ENCODE measurements at regions not wholly inside any gene's neighbourhood (a gene's known extent, or its start where the extent isn't known, plus 50 kb on each side); places are given as distances from the start of the nearest gene placed in this dataset.

DNA sequence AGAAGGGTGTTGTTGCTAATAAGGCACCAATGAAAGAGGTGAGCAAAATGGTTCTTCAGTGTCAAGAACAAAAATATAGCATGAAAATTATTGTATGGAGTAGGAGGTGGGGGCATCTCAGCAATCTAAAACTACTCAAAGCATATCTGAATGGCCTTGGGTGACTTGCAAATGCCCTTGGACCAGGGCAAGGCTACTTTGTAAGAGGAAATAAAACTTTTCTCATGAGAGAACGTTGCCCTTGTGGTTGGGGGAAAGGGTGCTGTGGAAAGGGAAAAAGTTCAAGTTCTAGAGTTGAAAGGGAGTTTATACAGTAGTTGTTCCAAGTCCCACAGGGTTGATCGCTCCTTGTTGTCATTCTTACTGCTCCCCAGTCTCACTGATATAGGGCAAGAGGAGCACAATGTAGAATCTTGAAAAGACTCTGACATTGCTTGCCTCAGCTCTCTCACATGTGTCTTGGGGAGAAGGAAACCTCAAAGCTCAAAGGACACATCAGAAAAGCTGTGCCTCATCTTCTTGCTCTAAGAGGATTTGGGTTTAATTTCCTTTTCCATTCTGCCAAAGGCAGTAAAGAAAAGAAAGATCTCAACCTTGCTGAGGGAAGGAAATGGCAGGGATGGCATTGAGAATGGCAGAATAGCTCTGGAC is 270.5 kb downstream of the DUSP6 start:
- no peak overlapping the region for H3K27ac ChIP-seq
- no peak for TF ChIP-seq CTCF (conservative IDR thresholded peaks at IDR 0.05)

- no peak overlapping the region for H3K27ac ChIP-seq
- no peak for TF ChIP-seq CTCF (conservative IDR thresholded peaks at IDR 0.05)
These were observed 271.4 kb downstream of the DUSP6 start for GRCh38 chr12:89080793-89081465.

GRCh38 chr12:89075880-89076540 is 276.3 kb downstream of the DUSP6 start:
- TF ChIP-seq CTCF (conservative IDR thresholded peaks at IDR 0.05) = no peak
- H3K27ac ChIP-seq = no peak overlapping the region

GRCh38 chr12:89073659-89074058 is 278.6 kb downstream of the DUSP6 start:
- H3K27ac ChIP-seq = peak overlapping the region; percentile 19; the same call in 1 of the 2 replicates
- no peak for TF ChIP-seq CTCF (conservative IDR thresholded peaks at IDR 0.05)

GRCh38 chr12:89073027-89073398 is 279.3 kb downstream of the DUSP6 start:
- peak overlapping the region; percentile 19; the same call in 1 of the 2 replicates for H3K27ac ChIP-seq
- no peak for TF ChIP-seq CTCF (conservative IDR thresholded peaks at IDR 0.05)

DNA sequence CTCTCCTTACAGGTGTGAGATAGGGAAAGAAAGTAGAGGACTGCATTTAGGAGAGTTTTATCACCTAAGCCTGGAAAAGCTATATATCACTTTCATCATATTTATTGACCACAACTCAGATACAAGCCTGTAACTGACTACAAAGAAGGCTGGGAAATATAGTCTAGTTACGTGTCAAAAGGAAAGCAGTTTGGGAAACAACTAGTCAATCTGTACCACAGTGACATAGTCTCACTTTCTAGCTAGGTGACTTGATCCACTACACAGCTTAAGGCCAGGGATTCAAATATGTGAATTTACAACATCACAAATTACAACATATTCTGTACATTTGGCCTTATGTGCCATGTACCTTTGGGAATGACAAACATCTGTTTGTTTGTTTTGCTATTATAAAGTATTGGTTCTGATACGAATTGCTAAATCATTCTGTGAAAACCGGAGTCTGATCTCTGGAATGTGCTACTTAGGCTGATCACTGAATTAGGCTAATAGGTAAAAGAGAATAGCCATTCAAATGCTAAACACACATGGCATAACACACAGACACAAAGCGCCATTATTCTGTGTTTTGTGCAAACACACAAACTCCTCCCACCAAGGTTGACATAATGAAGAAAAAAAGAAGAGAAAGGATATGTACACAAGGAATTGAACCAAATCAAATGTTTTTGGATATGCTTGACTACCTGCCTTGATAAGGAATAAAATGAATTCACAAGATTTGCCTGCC is 279.8 kb downstream of the DUSP6 start:
- peak overlapping the region; percentile 19; the same call in 1 of the 2 replicates for H3K27ac ChIP-seq
- no peak for TF ChIP-seq CTCF (conservative IDR thresholded peaks at IDR 0.05)

DNA sequence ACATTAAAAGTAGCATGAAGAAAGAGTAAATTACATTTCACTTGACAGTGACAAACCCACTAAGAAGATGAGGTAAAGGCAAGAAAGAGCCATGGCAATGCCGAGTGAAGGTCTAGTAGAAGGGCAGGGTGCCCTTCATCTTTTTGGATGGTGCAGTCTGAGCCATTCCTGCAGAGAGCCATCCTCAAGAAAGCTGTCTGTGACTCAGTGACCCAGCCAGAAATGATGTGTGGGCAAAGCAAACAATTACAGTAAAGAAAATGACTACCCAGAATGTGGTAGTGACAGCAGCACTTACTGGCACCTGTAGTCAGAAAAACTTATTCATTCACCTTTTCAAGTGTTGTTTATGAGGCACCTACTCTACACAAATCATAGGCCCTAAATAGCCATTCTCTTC is 281.7 kb downstream of the DUSP6 start:
- H3K27ac ChIP-seq = no peak overlapping the region
- no peak for TF ChIP-seq CTCF (conservative IDR thresholded peaks at IDR 0.05)

All from VCaP (cell line).